SK-N-SH treated with all-trans-retinoic acid at 6 μM for 48 hours (cell line): ENCODE measurements at regions not wholly inside any gene's neighbourhood (a gene's known extent, or its start where the extent isn't known, plus 50 kb on each side); places are given as distances from the start of the nearest gene placed in this dataset.

Experiments used
- ATAC-seq: fragments of 200-7000 bp; cut with Tn5 transposase; 3 replicates; pipeline ENCODE4 v1.9.1; 2020; ENCODE audit warnings: mild to moderate bottlenecking, moderate library complexity
- ARNTL ChIP-seq: fragments of 450-650 bp; formaldehyde crosslinking; IDR thresholded peaks from 2 replicates; pipeline ENCODE4 v1.5.0; 2020; ENCODE audit warnings: low read depth, mild to moderate bottlenecking, moderate library complexity, borderline replicate concordance
- BACH2 ChIP-seq: fragments of 250-450 bp; sonication (Bioruptor Pico); IDR thresholded peaks from 2 replicates; pipeline ENCODE4 v1.9.0; 2021; ENCODE audit warnings: mild to moderate bottlenecking, borderline replicate concordance
- ESRRG ChIP-seq: fragments of 250-450 bp; sonication (Bioruptor Pico); IDR thresholded peaks from 2 replicates; pipeline ENCODE4 v1.6.1; 2021; ENCODE audit warnings: mild to moderate bottlenecking
- GLIS3 ChIP-seq: fragments of 250-450 bp; sonication (Bioruptor Pico); IDR thresholded peaks from 2 replicates; pipeline ENCODE4 v1.5.0; 2020; ENCODE audit warnings: mild to moderate bottlenecking, moderate library complexity
- ISL1 ChIP-seq: fragments of 250-450 bp; sonication (Bioruptor Pico); IDR thresholded peaks from 2 replicates; pipeline ENCODE4 v2.1.2; 2022; ENCODE audit warnings: mild to moderate bottlenecking, moderate library complexity
- OSR1 ChIP-seq: fragments of 250-450 bp; sonication (Bioruptor Pico); IDR thresholded peaks from 2 replicates; pipeline ENCODE4 v1.8.0; 2022; ENCODE audit warnings: moderate library complexity, mild to moderate bottlenecking, inconsistent platforms
- PPARA ChIP-seq: fragments of 250-450 bp; sonication (Bioruptor Pico); IDR thresholded peaks from 2 replicates; pipeline ENCODE4 v1.5.0; 2020; ENCODE audit warnings: mild to moderate bottlenecking, borderline replicate concordance
- RARB ChIP-seq: fragments of 250-450 bp; sonication (Bioruptor Pico); IDR thresholded peaks from 2 replicates; pipeline ENCODE4 v1.8.0; 2021; ENCODE audit warnings: mild to moderate bottlenecking, moderate library complexity
- SNAI2 ChIP-seq: fragments of 250-450 bp; sonication (Bioruptor Pico); IDR thresholded peaks from 2 replicates; pipeline ENCODE4 v1.5.0; 2020; ENCODE audit warnings: mild to moderate bottlenecking, moderate library complexity
- TCF4 ChIP-seq: fragments of 250-450 bp; sonication (Bioruptor Pico); IDR thresholded peaks from 2 replicates; pipeline ENCODE4 v1.8.0; 2021; ENCODE audit warnings: mild to moderate bottlenecking, moderate library complexity, borderline replicate concordance
- TOX ChIP-seq: fragments of 250-450 bp; sonication (Bioruptor Pico); IDR thresholded peaks from 2 replicates; pipeline ENCODE4 v1.8.0; 2021; ENCODE audit warnings: mild to moderate bottlenecking, moderate library complexity, borderline replicate concordance
- ZC3H10 ChIP-seq: fragments of 250-450 bp; sonication (Bioruptor Pico); IDR thresholded peaks from 2 replicates; pipeline ENCODE4 v1.5.1; 2021; ENCODE audit warnings: mild to moderate bottlenecking, moderate library complexity
- ZFP3 ChIP-seq: fragments of 250-450 bp; sonication (Bioruptor Pico); IDR thresholded peaks from 2 replicates; pipeline ENCODE4 v1.5.0; 2020; ENCODE audit warnings: mild to moderate bottlenecking, moderate library complexity
- ZFP30 ChIP-seq: fragments of 450-650 bp; formaldehyde crosslinking; IDR thresholded peaks from 2 replicates; pipeline ENCODE4 v1.5.0; 2022; ENCODE audit warnings: mild to moderate bottlenecking, moderate library complexity
- ZNF565 ChIP-seq: fragments of 450-650 bp; formaldehyde crosslinking; conservative IDR thresholded peaks from 2 replicates; pipeline ENCODE4 v1.5.0; 2020; ENCODE audit warnings: low read depth, mild to moderate bottlenecking, moderate library complexity
- ZNF70 ChIP-seq: fragments of 450-650 bp; formaldehyde crosslinking; IDR thresholded peaks from 2 replicates; pipeline ENCODE4 v1.5.0; 2020; ENCODE audit warnings: mild to moderate bottlenecking, moderate library complexity
- ZNF8 ChIP-seq: fragments of 450-650 bp; formaldehyde crosslinking; IDR thresholded peaks from 2 replicates; pipeline ENCODE4 v1.5.0; 2020; ENCODE audit warnings: mild to moderate bottlenecking, moderate library complexity
- TF ChIP-seq, protein P1 (sequence below): fragments of 250-450 bp; sonication (Bioruptor Pico); IDR thresholded peaks from 2 replicates; pipeline ENCODE4 v1.8.0; 2021; ENCODE audit warnings: low read depth, mild to moderate bottlenecking, moderate library complexity, borderline replicate concordance
- TF ChIP-seq, protein P2 (sequence below): fragments of 250-450 bp; sonication (Bioruptor Pico); IDR thresholded peaks from 2 replicates; pipeline ENCODE4 v1.5.0; 2020; ENCODE audit warnings: mild to moderate bottlenecking, moderate library complexity
- TF ChIP-seq, protein P3 (sequence below): fragments of 250-450 bp; sonication (Bioruptor Pico); IDR thresholded peaks from 2 replicates; pipeline ENCODE4 v1.5.1; 2021; ENCODE audit warnings: mild to moderate bottlenecking, moderate library complexity
- TF ChIP-seq, protein P4 (sequence below): fragments of 250-450 bp; sonication (Bioruptor Pico); IDR thresholded peaks from 2 replicates; pipeline ENCODE4 v1.8.0; 2020; ENCODE audit warnings: mild to moderate bottlenecking, moderate library complexity, borderline replicate concordance

DNA sequence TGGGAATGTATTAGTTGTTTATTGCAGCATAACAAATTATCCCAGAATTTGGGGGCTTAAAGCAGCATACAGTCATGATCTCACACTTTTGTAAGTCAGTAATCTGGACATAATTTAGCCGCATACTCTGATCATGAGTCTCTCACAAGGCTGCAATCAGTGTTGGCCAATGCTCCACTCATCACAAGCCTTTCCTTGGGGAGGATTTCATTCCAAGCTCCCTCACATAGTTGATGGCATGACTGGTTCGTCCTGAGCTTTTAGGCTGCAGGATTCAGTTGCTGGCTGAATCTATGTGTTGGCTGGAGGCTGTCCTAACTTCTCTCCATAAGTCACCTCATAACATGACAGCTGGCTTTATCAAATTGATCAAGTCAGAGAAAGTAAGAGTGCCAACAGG lies 1568.6 kb upstream of the PCDH7 start (continued):
- TF ChIP-seq, protein P1, sequence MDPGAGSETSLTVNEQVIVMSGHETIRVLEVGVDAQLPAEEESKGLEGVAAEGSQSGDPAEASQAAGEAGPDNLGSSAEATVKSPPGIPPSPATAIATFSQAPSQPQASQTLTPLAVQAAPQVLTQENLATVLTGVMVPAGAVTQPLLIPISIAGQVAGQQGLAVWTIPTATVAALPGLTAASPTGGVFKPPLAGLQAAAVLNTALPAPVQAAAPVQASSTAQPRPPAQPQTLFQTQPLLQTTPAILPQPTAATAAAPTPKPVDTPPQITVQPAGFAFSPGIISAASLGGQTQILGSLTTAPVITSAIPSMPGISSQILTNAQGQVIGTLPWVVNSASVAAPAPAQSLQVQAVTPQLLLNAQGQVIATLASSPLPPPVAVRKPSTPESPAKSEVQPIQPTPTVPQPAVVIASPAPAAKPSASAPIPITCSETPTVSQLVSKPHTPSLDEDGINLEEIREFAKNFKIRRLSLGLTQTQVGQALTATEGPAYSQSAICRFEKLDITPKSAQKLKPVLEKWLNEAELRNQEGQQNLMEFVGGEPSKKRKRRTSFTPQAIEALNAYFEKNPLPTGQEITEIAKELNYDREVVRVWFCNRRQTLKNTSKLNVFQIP (CRISPR knock-in tag): no peak
- no peak for TF ChIP-seq BACH2 (CRISPR knock-in tag)
- no peak for TF ChIP-seq TOX (CRISPR knock-in tag)
- no peak for TF ChIP-seq ARNTL (CRISPR knock-in tag)
- TF ChIP-seq ISL1: no peak
- TF ChIP-seq TCF4 (CRISPR knock-in tag): no peak
- no peak for TF ChIP-seq ZC3H10 (CRISPR knock-in tag)

DNA sequence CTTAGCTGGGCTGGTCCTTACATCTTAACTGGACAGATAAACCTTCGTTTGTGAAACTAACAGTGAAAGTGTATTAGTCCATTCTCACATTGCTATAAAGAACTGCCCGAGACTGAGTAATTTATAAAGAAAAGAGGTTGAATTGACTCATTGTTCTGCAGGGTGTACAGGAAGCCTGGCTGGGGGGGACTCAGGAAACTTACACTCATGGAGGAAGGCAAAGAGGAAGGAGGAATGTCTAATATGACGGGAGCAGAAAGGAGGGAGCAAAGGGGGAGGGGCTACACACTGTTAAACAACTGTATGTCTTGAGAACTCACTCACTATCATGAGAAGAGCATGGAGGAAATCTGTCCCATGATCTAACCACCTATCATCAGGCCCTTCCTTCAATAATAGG lies 1566.5 kb upstream of the PCDH7 start:
- TF ChIP-seq ZNF565 (CRISPR knock-in tag) (no peak), SNAI2 (CRISPR knock-in tag) (no peak), RARB (CRISPR knock-in tag) (no peak), PPARA (CRISPR knock-in tag) (no peak), ZNF8 (CRISPR knock-in tag) (no peak), ZFP3 (CRISPR knock-in tag) (no peak), ARNTL (CRISPR knock-in tag) (no peak), ZC3H10 (CRISPR knock-in tag) (no peak), ZNF70 (CRISPR knock-in tag) (no peak)
- TF ChIP-seq, protein P1 (CRISPR knock-in tag): no peak
- no peak for ATAC-seq

DNA sequence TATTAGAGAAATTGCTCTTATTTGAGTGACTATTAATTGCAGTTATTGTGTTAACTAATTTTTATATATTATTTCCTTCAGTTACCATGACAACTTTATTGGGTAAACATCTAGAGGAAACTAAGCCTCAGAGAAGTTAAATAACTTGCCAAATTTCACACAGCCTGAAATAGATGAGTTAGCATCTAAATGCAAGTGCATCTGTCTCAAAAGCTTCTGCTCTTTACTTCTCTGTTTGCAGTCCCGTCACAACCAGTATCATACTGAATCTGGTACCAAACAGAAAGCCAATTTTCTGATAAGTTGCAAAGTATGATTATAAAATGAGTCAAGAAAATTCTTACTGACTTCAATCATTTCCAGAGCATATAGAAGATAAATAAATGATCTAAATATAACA lies 1544.9 kb upstream of the PCDH7 start:
- TF ChIP-seq TCF4 (CRISPR knock-in tag): no peak
- TF ChIP-seq ZNF8 (CRISPR knock-in tag): no peak
- TF ChIP-seq, protein P2, sequence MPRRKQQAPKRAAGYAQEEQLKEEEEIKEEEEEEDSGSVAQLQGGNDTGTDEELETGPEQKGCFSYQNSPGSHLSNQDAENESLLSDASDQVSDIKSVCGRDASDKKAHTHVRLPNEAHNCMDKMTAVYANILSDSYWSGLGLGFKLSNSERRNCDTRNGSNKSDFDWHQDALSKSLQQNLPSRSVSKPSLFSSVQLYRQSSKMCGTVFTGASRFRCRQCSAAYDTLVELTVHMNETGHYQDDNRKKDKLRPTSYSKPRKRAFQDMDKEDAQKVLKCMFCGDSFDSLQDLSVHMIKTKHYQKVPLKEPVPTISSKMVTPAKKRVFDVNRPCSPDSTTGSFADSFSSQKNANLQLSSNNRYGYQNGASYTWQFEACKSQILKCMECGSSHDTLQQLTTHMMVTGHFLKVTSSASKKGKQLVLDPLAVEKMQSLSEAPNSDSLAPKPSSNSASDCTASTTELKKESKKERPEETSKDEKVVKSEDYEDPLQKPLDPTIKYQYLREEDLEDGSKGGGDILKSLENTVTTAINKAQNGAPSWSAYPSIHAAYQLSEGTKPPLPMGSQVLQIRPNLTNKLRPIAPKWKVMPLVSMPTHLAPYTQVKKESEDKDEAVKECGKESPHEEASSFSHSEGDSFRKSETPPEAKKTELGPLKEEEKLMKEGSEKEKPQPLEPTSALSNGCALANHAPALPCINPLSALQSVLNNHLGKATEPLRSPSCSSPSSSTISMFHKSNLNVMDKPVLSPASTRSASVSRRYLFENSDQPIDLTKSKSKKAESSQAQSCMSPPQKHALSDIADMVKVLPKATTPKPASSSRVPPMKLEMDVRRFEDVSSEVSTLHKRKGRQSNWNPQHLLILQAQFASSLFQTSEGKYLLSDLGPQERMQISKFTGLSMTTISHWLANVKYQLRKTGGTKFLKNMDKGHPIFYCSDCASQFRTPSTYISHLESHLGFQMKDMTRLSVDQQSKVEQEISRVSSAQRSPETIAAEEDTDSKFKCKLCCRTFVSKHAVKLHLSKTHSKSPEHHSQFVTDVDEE (CRISPR knock-in tag): no peak
- TF ChIP-seq SNAI2 (CRISPR knock-in tag): no peak
- no peak for TF ChIP-seq BACH2 (CRISPR knock-in tag)
- no peak for TF ChIP-seq ZFP30 (CRISPR knock-in tag)
- TF ChIP-seq, protein P3, sequence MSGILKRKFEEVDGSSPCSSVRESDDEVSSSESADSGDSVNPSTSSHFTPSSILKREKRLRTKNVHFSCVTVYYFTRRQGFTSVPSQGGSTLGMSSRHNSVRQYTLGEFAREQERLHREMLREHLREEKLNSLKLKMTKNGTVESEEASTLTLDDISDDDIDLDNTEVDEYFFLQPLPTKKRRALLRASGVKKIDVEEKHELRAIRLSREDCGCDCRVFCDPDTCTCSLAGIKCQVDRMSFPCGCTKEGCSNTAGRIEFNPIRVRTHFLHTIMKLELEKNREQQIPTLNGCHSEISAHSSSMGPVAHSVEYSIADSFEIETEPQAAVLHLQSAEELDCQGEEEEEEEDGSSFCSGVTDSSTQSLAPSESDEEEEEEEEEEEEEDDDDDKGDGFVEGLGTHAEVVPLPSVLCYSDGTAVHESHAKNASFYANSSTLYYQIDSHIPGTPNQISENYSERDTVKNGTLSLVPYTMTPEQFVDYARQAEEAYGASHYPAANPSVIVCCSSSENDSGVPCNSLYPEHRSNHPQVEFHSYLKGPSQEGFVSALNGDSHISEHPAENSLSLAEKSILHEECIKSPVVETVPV (CRISPR knock-in tag): no peak
- no peak for TF ChIP-seq GLIS3
- TF ChIP-seq ESRRG: no peak
- TF ChIP-seq ZC3H10 (CRISPR knock-in tag): no peak
- TF ChIP-seq RARB (CRISPR knock-in tag): no peak
- TF ChIP-seq ZNF70 (CRISPR knock-in tag): no peak
- TF ChIP-seq, protein P4, sequence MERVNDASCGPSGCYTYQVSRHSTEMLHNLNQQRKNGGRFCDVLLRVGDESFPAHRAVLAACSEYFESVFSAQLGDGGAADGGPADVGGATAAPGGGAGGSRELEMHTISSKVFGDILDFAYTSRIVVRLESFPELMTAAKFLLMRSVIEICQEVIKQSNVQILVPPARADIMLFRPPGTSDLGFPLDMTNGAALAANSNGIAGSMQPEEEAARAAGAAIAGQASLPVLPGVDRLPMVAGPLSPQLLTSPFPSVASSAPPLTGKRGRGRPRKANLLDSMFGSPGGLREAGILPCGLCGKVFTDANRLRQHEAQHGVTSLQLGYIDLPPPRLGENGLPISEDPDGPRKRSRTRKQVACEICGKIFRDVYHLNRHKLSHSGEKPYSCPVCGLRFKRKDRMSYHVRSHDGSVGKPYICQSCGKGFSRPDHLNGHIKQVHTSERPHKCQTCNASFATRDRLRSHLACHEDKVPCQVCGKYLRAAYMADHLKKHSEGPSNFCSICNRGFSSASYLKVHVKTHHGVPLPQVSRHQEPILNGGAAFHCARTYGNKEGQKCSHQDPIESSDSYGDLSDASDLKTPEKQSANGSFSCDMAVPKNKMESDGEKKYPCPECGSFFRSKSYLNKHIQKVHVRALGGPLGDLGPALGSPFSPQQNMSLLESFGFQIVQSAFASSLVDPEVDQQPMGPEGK (CRISPR knock-in tag): no peak
- no peak for TF ChIP-seq ARNTL (CRISPR knock-in tag)
- TF ChIP-seq, protein P1 (CRISPR knock-in tag): no peak
- no peak for TF ChIP-seq ISL1
- TF ChIP-seq OSR1 (CRISPR knock-in tag): no peak
- ATAC-seq: no peak
